Stimulated activated CD4-positive, alpha-beta T cell treated with anti-CD3 and anti-CD28 coated beads, Interleukin-12 subunit alpha, Interleukin-12 subunit beta, amount 100 ng/mL, for 48 hours (primary cell): ENCODE measurements at regions not wholly inside any gene's neighbourhood (a gene's known extent, or its start where the extent isn't known, plus 50 kb on each side); places are given as distances from the start of the nearest gene placed in this dataset.

Source experiments
- DNase-seq, 3 donors: peaks; one replicate each; pipeline ENCODE4 v3.0.0-alpha.2; 2020; ENCODE audit warnings: low read depth in 2 of 3, low spot score in 1 of 3

DNA sequence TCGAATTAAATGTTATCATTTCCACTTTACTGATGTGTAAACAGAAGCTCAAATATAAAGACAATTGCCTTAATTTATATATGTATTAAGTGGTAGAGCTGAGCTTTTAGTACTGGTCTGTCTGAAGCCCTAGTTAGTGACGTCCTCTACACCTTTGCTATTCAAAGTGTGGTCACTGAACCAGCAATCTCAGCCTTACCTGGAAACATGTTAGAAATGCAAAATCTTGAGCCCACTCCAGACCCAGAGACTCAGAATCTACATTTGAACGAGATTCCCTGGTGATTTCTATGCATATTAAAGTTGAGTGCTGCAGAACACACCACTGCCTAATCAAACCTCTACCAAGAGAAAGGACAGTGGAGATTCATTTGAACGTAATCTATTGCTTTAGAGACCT, 88.3 kb upstream of the MPDZ start:
- DNase-seq, result no peak

DNA sequence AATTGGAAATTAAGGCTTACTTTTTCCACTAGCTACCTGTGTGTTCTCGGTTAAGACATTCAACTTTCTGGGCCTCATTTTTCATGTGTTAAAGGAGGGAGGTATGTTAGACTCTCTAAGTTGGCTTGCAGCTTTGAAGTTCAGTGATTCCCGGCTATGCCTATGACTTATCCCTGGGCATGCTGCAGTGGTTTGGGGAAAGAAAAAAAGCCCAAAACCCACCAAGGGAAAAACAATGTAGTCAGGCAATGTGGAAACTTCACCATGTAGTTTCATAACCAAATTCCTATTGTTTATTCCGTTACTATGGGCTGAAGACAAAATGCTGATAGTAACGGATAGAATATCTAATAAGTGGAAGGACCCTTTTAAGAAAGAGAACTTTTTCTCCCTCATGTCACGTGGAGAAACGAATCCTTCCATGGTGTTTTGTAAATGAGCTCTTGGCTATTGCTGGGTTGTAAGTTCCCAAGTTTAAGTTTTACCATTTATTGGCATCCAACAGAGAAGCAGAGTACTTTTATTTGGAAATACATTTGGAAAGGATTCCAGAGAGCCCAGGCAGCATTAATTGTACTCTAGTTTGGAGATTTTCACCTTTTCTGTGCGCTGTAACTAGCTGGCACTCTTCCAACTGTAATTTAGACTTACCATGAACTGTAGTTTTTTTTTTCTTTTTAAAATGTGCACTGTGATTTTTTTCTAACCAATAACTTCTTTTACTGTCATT, 84.9 kb upstream of the MPDZ start:
- DNase-seq, result no peak

DNA sequence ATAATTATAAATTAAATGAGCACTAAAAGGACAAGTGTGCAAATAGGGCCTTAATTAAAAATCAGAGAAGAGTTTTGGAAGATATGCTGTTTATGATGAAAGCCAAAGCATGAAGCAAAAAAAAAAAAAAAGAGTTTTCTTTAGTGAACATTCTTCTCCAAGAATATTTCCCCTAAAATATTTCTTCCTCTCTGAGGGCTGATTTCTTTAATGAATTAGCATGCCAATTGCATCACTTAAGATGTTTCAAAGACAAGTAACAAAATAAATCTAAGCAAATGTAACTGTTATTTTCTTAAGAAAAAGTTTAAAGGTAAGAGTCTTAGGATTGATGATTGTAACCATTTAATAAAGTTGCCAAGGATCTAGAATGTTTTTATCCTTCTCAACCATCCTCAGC, 81.6 kb upstream of the MPDZ start:
- no peak for DNase-seq

DNA sequence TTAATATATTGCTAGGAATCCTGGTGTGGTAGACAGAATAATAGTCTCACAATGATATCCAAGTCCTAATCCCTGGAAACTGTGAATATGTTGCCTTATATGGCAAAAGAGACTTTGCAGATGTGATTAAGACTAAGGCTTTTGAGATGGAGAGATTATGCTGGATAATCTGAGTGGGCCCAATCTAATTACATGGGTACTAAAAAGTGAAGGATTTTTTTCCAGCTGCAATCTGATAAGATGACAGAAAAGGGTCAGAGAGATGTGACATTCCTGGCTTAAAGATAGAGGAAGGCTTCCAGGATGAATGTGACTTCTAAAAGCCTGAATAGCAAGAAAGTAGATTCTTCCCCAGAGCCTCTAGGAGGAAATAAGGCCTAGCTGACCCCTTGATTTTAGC, 80.7 kb upstream of the MPDZ start:
- DNase-seq, result no peak

DNA sequence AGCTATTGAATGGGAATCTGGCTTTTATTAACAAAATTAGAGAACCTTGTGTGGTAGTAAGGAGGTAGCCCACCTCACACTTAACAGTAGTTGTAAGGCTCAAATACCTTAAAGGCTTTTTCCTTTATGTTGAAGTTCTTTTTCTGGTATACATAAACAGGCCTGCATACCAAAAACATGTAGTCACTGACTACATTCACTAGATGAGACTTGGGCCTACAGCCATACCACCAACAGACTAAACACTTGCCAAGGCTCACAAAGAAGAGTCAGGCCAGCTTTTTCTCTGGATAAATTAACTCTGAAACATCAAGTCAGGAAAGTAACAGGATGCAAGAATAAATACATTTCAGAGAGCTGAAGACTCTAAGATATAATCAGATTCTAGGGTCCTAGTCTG, 78.6 kb upstream of the MPDZ start:
- DNase-seq, result no peak

DNA sequence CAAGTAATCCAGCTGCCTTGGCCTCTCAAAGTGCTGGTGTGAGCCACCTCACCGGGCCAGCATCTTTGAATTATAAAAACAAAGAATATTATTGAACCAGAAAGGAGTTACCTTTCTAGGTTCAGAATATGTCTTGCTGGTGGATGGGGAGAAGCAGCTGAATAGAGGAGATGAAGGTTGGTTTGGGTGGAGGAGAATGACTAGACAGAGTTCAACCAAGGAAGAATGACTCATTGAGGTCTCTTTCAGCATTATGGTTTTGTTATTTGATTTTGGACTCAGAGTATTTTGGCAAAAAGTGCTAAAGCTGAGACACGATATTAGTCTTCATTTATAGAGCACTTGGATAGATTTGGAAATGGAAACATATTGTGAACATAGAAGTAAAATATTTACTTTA, 75.2 kb upstream of the MPDZ start:
- DNase-seq, result no peak

DNA sequence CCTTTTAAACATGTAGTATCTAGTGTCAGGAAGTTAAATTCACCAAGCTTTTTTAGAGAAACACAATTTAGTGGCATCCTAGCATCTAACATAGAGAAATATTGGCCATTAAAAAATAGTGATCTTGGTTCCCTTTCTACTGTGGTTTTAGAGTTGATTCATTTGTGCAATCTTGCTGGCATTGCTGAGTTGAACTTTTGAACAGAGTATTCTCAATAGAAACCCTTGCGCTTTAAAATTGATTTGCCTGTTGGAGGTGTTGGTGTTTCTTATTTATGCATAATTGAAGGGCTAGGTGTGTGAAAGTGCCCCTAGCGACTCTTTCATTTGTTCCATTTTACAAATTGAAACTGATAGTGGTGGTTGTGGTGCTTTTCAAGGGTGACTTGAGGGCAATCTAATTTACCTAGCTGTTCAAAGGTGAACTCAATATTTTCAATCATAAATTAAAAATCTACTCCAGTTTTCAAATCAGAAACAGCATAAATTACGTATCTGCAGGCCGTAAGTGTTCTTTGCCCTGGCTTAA, 73.0 kb upstream of the MPDZ start:
- DNase-seq, result no peak

DNA sequence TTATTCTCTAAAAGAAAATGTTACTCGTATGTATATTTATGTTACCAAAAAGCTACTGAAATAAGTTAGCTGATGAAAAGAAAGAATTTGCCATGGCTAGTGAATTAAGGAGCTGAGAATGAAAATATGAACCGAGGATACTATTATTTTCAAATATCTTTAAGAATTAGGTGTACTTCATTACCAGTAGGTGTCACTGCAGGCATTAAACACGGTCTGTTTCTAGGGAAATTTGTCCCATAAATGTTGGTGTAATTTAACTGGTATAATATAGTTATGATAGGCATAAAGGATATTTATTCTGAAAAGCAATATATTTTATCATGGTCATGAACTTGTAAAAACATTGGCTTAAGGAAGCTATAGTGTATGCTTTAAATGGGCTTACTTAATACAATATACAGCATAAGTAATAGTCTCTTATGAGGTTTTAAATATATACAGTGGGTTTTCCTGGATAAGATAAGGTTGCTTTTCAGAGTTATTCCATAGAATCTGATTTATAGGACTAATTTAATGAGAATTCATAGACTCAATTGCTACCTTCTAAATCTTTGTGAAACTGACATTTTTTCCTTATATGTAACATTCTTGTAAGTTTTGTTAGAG, 72.4 kb upstream of the MPDZ start:
- DNase-seq, result no peak

DNA sequence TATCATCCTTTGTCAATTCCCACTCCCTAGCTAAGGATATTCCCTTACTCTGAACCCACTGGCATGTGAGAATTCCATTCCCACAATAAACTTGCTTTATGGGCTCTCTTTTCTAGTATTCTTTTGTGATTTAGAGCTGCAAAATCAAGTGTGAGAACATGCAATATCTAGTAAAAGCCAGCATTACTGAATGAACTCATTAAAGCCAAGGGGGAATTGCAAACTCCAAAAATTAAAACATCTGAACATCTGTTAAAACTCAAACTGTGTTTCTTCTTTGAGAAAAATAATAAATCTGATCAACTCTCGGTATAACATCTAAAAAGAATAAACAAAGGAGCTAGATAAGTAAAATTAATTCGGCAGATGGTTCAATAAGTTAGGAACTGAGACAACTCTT, 53.1 kb upstream of the MPDZ start:
- no peak for DNase-seq

DNA sequence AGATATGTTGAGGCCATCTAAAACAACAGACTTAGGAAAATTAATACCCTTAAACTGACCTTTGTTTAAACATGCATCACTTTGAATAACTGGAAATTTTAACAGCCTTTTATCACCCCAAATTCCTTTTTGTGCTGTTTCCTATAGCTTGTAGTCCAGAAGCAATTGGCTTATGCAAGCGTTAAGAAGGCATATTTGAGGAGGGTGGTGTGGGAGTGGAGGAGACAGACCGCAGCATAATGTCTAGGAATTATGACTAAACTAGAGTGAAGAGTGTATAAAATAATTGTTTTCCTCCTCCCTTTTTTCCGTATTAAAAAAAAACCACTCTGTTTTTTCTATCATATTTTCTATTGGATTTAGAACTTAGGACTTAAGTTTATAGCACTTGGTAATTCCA, 51.8 kb upstream of the MPDZ start:
- DNase-seq, result no peak

DNA sequence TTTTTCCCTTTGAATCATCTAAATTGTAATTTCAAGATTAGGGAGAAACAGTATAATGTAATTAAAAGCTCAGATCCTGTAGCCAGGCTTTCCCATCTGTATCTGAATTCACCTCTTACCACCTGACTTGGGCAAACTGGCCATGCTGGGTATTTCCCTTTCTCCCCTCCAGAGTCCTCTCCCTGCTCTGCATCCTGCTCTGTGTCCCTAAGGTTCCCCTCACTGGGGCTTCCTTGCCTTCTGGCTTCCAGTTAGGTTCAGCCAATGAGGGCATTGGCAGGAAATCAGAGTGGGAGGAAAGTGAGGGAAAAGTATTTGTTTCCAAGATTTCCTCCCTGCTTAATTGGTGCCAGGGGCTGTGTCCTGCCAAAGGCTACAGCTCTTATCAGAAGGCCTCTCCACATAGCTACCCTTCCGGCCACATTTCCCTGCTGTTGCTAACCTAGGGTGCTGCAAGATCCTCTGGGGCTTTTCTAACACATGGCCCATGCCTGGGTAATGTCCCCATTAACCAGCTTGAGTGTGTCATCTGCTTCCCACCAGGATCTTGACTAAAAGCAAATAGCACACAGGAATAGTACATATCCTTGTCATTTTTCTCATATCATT, 51.0 kb upstream of the MPDZ start:
- DNase-seq, result no peak
